ENCODE measurements at regions not wholly inside any gene's neighbourhood (a gene's known extent, or its start where the extent isn't known, plus 50 kb on each side); places are given as distances from the start of the nearest gene placed in this dataset.

DNA sequence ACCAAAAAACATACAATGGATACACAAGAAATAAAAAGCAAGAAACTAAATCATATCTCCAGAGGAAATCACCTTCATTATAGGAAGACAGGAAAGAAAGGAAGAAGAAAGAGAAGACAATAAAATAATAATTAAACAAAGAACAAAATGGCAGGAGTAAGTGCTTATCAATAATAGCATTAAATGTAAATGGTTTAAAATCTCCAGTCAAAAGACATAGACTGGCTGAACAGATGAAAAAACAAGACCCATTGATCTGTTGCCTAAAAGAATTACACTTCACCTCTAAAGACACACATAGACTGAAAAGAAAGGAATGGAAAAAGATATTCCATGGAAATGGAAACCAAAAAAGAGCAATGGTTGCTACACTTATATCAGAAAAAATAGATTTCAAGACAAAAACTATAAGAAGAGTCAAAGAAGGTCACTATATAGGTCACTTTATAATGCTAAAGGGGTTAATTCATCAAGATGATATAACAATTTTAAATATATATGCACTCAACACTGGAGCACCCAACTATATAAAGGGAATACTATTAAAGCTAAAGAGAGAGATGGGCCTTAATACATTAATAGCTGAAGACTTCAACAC is 118.4 kb upstream of the SESN3 start:
- TF ChIP-seq, protein P1, sequence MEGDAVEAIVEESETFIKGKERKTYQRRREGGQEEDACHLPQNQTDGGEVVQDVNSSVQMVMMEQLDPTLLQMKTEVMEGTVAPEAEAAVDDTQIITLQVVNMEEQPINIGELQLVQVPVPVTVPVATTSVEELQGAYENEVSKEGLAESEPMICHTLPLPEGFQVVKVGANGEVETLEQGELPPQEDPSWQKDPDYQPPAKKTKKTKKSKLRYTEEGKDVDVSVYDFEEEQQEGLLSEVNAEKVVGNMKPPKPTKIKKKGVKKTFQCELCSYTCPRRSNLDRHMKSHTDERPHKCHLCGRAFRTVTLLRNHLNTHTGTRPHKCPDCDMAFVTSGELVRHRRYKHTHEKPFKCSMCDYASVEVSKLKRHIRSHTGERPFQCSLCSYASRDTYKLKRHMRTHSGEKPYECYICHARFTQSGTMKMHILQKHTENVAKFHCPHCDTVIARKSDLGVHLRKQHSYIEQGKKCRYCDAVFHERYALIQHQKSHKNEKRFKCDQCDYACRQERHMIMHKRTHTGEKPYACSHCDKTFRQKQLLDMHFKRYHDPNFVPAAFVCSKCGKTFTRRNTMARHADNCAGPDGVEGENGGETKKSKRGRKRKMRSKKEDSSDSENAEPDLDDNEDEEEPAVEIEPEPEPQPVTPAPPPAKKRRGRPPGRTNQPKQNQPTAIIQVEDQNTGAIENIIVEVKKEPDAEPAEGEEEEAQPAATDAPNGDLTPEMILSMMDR (IDR thresholded peaks at IDR 0.05 in 2 of 3, conservative IDR thresholded peaks at IDR 0.05 in 1 of 3; ENCODE audit: borderline replicate concordance in 1 of 3, insufficient read depth in 1 of 3, low read depth in 2 of 3, low read length in 2 of 3), result no peak
- no peak for TF ChIP-seq EZH2 (IDR thresholded peaks at IDR 0.05)
- TF ChIP-seq POLR2A (IDR thresholded peaks at IDR 0.05; ENCODE audit: borderline replicate concordance, extremely low read depth, insufficient read depth, insufficient read length), result no peak
- TF ChIP-seq FOSL1 (IDR thresholded peaks at IDR 0.05; ENCODE audit: low read depth), result no peak
- TF ChIP-seq, protein P2, sequence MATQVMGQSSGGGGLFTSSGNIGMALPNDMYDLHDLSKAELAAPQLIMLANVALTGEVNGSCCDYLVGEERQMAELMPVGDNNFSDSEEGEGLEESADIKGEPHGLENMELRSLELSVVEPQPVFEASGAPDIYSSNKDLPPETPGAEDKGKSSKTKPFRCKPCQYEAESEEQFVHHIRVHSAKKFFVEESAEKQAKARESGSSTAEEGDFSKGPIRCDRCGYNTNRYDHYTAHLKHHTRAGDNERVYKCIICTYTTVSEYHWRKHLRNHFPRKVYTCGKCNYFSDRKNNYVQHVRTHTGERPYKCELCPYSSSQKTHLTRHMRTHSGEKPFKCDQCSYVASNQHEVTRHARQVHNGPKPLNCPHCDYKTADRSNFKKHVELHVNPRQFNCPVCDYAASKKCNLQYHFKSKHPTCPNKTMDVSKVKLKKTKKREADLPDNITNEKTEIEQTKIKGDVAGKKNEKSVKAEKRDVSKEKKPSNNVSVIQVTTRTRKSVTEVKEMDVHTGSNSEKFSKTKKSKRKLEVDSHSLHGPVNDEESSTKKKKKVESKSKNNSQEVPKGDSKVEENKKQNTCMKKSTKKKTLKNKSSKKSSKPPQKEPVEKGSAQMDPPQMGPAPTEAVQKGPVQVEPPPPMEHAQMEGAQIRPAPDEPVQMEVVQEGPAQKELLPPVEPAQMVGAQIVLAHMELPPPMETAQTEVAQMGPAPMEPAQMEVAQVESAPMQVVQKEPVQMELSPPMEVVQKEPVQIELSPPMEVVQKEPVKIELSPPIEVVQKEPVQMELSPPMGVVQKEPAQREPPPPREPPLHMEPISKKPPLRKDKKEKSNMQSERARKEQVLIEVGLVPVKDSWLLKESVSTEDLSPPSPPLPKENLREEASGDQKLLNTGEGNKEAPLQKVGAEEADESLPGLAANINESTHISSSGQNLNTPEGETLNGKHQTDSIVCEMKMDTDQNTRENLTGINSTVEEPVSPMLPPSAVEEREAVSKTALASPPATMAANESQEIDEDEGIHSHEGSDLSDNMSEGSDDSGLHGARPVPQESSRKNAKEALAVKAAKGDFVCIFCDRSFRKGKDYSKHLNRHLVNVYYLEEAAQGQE (IDR thresholded peaks at IDR 0.05; ENCODE audit: low read depth), result no peak
- TF ChIP-seq POLR2AphosphoS5 (IDR thresholded peaks at IDR 0.05; ENCODE audit: low read depth, low read length), result no peak
- TF ChIP-seq ZNF274 (IDR thresholded peaks at IDR 0.05; ENCODE audit: low read depth, low read length), result no peak
- TF ChIP-seq SP1 (IDR thresholded peaks at IDR 0.05; ENCODE audit: low read depth), result no peak
- TF ChIP-seq TCF7L2 (IDR thresholded peaks at IDR 0.05; ENCODE audit: borderline replicate concordance, extremely low read depth, insufficient read depth, insufficient read length), result no peak

Data from HCT116 (cell line).